MCF 10A (cell line): ENCODE measurements at regions not wholly inside any gene's neighbourhood (a gene's known extent, or its start where the extent isn't known, plus 50 kb on each side); places are given as distances from the start of the nearest gene placed in this dataset.

Experiments used
- BruUV-seq: library from RNA; stranded (reverse); fragments of 400-500 nt; replicated peaks from 2 replicates; lab custom pipeline; 2021; lab: Mats Ljungman, UMichigan
- CTCF ChIA-PET: fragments of 300-600 bp; sonication (Branson Sonifier 250); formaldehyde crosslinking; extraction: SDS; loops from one replicate; lab custom pipeline; 2021; ENCODE audit warnings: antibody characterized with exemption, inconsistent platforms; lab: Yijun Ruan, JAX
- POLR2A ChIA-PET: fragments of 300-600, 350-650 bp; sonication (Branson Sonifier 250); formaldehyde crosslinking; extraction: SDS; loops from one replicate; lab custom pipeline; 2020; ENCODE audit warnings: antibody characterized with exemption, inconsistent platforms; lab: Yijun Ruan, JAX
- DNase-seq: peaks from one replicate; pipeline ENCODE4 v3.0.0-alpha.2; 2018; ENCODE audit not compliant: unreplicated experiment
- H3K27ac Mint-ChIP-seq: one replicate; pipeline ENCODE4 v1.8.0; 2022; ENCODE audit warnings: mild to moderate bottlenecking, low read depth, mixed read lengths; ENCODE audit not compliant: unreplicated experiment
- H3K27me3 Mint-ChIP-seq: one replicate; pipeline ENCODE4 v1.8.0; 2022; ENCODE audit warnings: mixed read lengths; ENCODE audit not compliant: insufficient read depth, unreplicated experiment
- H3K36me3 Mint-ChIP-seq: one replicate; pipeline ENCODE4 v1.8.0; 2022; ENCODE audit warnings: mild to moderate bottlenecking, moderate library complexity, mixed read lengths; ENCODE audit not compliant: insufficient read depth, unreplicated experiment
- H3K4me1 Mint-ChIP-seq: one replicate; pipeline ENCODE4 v1.8.0; 2022; ENCODE audit warnings: mixed read lengths; ENCODE audit not compliant: insufficient read depth, unreplicated experiment
- H3K4me3 Mint-ChIP-seq: one replicate; pipeline ENCODE4 v1.8.0; 2022; ENCODE audit warnings: mild to moderate bottlenecking, moderate library complexity, mixed read lengths; ENCODE audit not compliant: unreplicated experiment
- H3K9me3 Mint-ChIP-seq: one replicate; pipeline ENCODE4 v1.8.0; 2022; ENCODE audit warnings: mixed read lengths; ENCODE audit not compliant: unreplicated experiment
- CTCF ChIP-seq: fragments of 200-600 bp; IDR thresholded peaks from one replicate; pipeline ENCODE4 v1.8.0; 2022; ENCODE audit warnings: antibody characterized with exemption, mild to moderate bottlenecking; ENCODE audit not compliant: unreplicated experiment
- intact Hi-C: fragments of 100-400 bp; cut with micrococcal nuclease; formaldehyde crosslinking; loops from 2 replicates; pipeline ENCODE4 v1.14.1; 2022

- TF ChIP-seq CTCF, result no peak
- peaks cover 11% of the 10 kb centered on the region for H3K27me3 Mint-ChIP-seq
- H3K9me3 Mint-ChIP-seq, result no peaks in the 10 kb centered on the region
- DNase-seq, result no peak
- H3K4me1 Mint-ChIP-seq, result no peaks in the 10 kb centered on the region
- ChIA-PET CTCF (interaction anchor here (0.6 to 0.8 kb wide), 3 partner anchors 11 to 1253 kb away, joined by 3 read pairs; no protein-coding TSS in a partner anchor), POLR2A (interaction anchor here (0.6 kb wide), 1 partner anchor 21 kb away, joined by 3 read pairs; no protein-coding TSS in a partner anchor)
- no peak overlapping the region for H3K27ac Mint-ChIP-seq
- intact Hi-C loops, result no loop called here
- H3K4me3 Mint-ChIP-seq, result no peak overlapping the region
- no peaks in the 10 kb centered on the region for H3K36me3 Mint-ChIP-seq
- no TSS peak for BruUV-seq
Measured at GRCh38 chr2:175808078-175808477, 194.0 kb downstream of the LNPK start.

- Mint-ChIP-seq H3K4me1 (no peaks in the 10 kb centered on the region), H3K4me3 (no peak overlapping the region), H3K27ac (no peak overlapping the region), H3K36me3 (no peaks in the 10 kb centered on the region), H3K27me3 (peaks cover 19% of the 10 kb centered on the region), H3K9me3 (no peaks in the 10 kb centered on the region)
- no peak for TF ChIP-seq CTCF
- no peak for DNase-seq
- ChIA-PET CTCF (interaction anchor here (0.6 to 0.8 kb wide), 2 partner anchors 11 to 1254 kb away, joined by 3 read pairs; no protein-coding TSS in a partner anchor), POLR2A (no interaction called here)
- BruUV-seq, result no TSS peak
- intact Hi-C loops, result no loop called here
Measured at GRCh38 chr2:175807031-175807873, 194.8 kb downstream of the LNPK start.

GRCh38 chr2:175806570-175806969 lies 195.5 kb downstream of the LNPK start:
- no peaks in the 10 kb centered on the region for H3K4me1 Mint-ChIP-seq
- no peaks in the 10 kb centered on the region for H3K36me3 Mint-ChIP-seq
- H3K4me3 Mint-ChIP-seq, result no peak overlapping the region
- BruUV-seq, result no TSS peak
- no peak for DNase-seq
- H3K27ac Mint-ChIP-seq, result no peak overlapping the region
- no peaks in the 10 kb centered on the region for H3K9me3 Mint-ChIP-seq
- ChIA-PET POLR2A (no interaction called here), CTCF (interaction anchor here (0.6 kb wide), 1 partner anchor 78 kb away, joined by 3 read pairs; no protein-coding TSS in a partner anchor)
- TF ChIP-seq CTCF, result no peak
- peaks cover 26% of the 10 kb centered on the region for H3K27me3 Mint-ChIP-seq
- intact Hi-C loops, result no loop called here

- H3K27me3 Mint-ChIP-seq, result peaks cover 27% of the 10 kb centered on the region
- H3K9me3 Mint-ChIP-seq, result no peaks in the 10 kb centered on the region
- H3K4me3 Mint-ChIP-seq, result no peak overlapping the region
- H3K4me1 Mint-ChIP-seq, result no peaks in the 10 kb centered on the region
- POLR2A ChIA-PET, result no interaction called here
- CTCF ChIA-PET, result interaction anchor here (0.6 to 1.0 kb wide), 3 partner anchors 9 to 555 kb away, joined by 3 read pairs; no protein-coding TSS in a partner anchor
- BruUV-seq, result no TSS peak
- H3K27ac Mint-ChIP-seq, result no peak overlapping the region
- H3K36me3 Mint-ChIP-seq, result no peaks in the 10 kb centered on the region
- DNase-seq, result no peak
- TF ChIP-seq CTCF, result no peak
- intact Hi-C loops, result no loop called here
Measured at GRCh38 chr2:175806125-175806490, 196.0 kb downstream of the LNPK start.
